Pancreas (tissue), 10 donors: ENCODE measurements at regions not wholly inside any gene's neighbourhood (a gene's known extent, or its start where the extent isn't known, plus 50 kb on each side); places are given as distances from the start of the nearest gene placed in this dataset.

Source experiments
- ATAC-seq, 4 donors: fragments of 200-7000 bp; cut with Tn5 transposase; one replicate each; pipeline versions ENCODE4 v1.8.0 to v1.9.1; 2020; ENCODE audit warnings: mild to moderate bottlenecking in 4 of 4, moderate library complexity in 4 of 4
- DNase-seq, 6 donors: peaks; one replicate each; pipeline ENCODE4 v3.0.0-alpha.2; 2020
- FAIRE-seq: peaks from 2 replicates; lab custom pipeline; 2012; peaks lifted over from hg19 to GRCh38; lab: Jason Lieb, UNC
- H3K27ac ChIP-seq, 4 donors: fragments of 200-600 bp; sonication (generic); 1 replicate in 3 of 4; 2 replicates in 1 of 4; pipeline versions ENCODE4 v1.5.0 to v1.8.0; 2020
- H3K27me3 ChIP-seq, 4 donors: fragments of 200-600 bp; one replicate each; pipeline ENCODE4 v1.8.0; 2021
- H3K36me3 ChIP-seq, 3 donors: fragments of 200-600 bp; sonication (generic) in 1 of 3; one replicate each; pipeline versions ENCODE4 v1.5.0 to v1.8.0; 2020 to 2021
- H3K4me1 ChIP-seq, 3 donors: fragments of 200-600 bp; one replicate each; pipeline ENCODE4 v1.8.0; 2021
- H3K4me3 ChIP-seq, 4 donors: fragments of 200-600 bp; sonication (generic) in 2 of 4; one replicate each; pipeline versions ENCODE4 v1.5.0 to v1.8.0; 2020 to 2021
- H3K9me3 ChIP-seq, 4 donors: fragments of 200-600 bp; one replicate each; pipeline ENCODE4 v1.8.0; 2021
- WGBS, 2 donors: extraction: QIAGEN DNeasy Blood & Tissue Kit; methylation state at CpG; one replicate each; pipeline ENCODE4 v1.1.7; 2013; 5-methylcytosine and 5-hydroxymethylcytosine counted together
- intact Hi-C, 3 donors: fragments of 100-400 bp; cut with DNase I; formaldehyde crosslinking; loops; one replicate each; pipeline versions ENCODE4 v1.11.1 to v1.14.2; 2022
- TF ChIP-seq, protein P1 (sequence below), 4 donors: fragments of 200-600 bp; sonication (generic) in 3 of 4; IDR thresholded peaks; one replicate each; pipeline versions ENCODE4 v1.5.0 to v1.8.0; 2021; ENCODE audit warnings: antibody characterized with exemption in 4 of 4
- donor health status: healthy with polysubstance abuse.
- donor health status: DM: no; HTN: no; CAD: no; lungs with moderate emphysema.
- donor health status: DM: no; HTN: no; CAD: no.
- donor health status: control.
- donor health status: control.
- donor health status: Bipolar disorder and iron deficiency.
- donor health status: DM: yes; HTN: yes; CAD: no.
- donor health status: DM: no; HTN: no; CAD: no.
- donor health status: DM: no; HTN: no; CAD: no.
- donor health status: DM: yes; HTN: yes; CAD: no.

GRCh38 chr3:27905625-27906024, 183.5 kb upstream of the EOMES start:
- Histone ChIP-seq H3K4me3 (no peak overlapping the region), H3K36me3 (no peaks in the 10 kb centered on the region), H3K4me1 (no peaks in the 10 kb centered on the region), H3K27ac (no peak overlapping the region), H3K27me3 (no peaks in the 10 kb centered on the region), H3K9me3 (no peaks in the 10 kb centered on the region)
- no peak for FAIRE-seq
- no peak for ATAC-seq
- WGBS, 2 donors = 91 to 98% methylated on average over 2 of the region's 2 CpGs
- TF ChIP-seq, protein P1, sequence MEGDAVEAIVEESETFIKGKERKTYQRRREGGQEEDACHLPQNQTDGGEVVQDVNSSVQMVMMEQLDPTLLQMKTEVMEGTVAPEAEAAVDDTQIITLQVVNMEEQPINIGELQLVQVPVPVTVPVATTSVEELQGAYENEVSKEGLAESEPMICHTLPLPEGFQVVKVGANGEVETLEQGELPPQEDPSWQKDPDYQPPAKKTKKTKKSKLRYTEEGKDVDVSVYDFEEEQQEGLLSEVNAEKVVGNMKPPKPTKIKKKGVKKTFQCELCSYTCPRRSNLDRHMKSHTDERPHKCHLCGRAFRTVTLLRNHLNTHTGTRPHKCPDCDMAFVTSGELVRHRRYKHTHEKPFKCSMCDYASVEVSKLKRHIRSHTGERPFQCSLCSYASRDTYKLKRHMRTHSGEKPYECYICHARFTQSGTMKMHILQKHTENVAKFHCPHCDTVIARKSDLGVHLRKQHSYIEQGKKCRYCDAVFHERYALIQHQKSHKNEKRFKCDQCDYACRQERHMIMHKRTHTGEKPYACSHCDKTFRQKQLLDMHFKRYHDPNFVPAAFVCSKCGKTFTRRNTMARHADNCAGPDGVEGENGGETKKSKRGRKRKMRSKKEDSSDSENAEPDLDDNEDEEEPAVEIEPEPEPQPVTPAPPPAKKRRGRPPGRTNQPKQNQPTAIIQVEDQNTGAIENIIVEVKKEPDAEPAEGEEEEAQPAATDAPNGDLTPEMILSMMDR (IDR thresholded peaks at IDR 0.05) = no peak
- DNase-seq = no peak
- intact Hi-C loops = no loop called here

- H3K36me3 ChIP-seq = no peaks in the 10 kb centered on the region
- H3K27me3 ChIP-seq = no peaks in the 10 kb centered on the region
- TF ChIP-seq, protein P1 (IDR thresholded peaks at IDR 0.05) = no peak
- no peaks in the 10 kb centered on the region for H3K9me3 ChIP-seq
- peak; percentile 13 for FAIRE-seq
- no peak for ATAC-seq
- intact Hi-C loops = no loop called here
- H3K4me3 ChIP-seq = no peak overlapping the region
- no peak for DNase-seq
- H3K4me1 ChIP-seq = no peaks in the 10 kb centered on the region
- no peak overlapping the region for H3K27ac ChIP-seq
These were observed 185.0 kb upstream of the EOMES start for GRCh38 chr3:27907148-27907547.

- 74 to 79% methylated on average over 4 of the region's 4 CpGs for WGBS, 2 donors
- no peaks in the 10 kb centered on the region for H3K27me3 ChIP-seq
- no peaks in the 10 kb centered on the region for H3K4me1 ChIP-seq
- no peaks in the 10 kb centered on the region for H3K9me3 ChIP-seq
- TF ChIP-seq, protein P1 (IDR thresholded peaks at IDR 0.05) = no peak
- intact Hi-C loops = no loop called here
- no peaks in the 10 kb centered on the region for H3K36me3 ChIP-seq
- no peak overlapping the region for H3K4me3 ChIP-seq
- DNase-seq = no peak
- FAIRE-seq = no peak
- ATAC-seq = no peak
- H3K27ac ChIP-seq = no peak overlapping the region
These were observed 185.8 kb upstream of the EOMES start for GRCh38 chr3:27907929-27908328.

- no peak for ATAC-seq
- Histone ChIP-seq H3K27ac (no peak overlapping the region), H3K36me3 (no peaks in the 10 kb centered on the region), H3K4me1 (no peaks in the 10 kb centered on the region), H3K27me3 (no peaks in the 10 kb centered on the region), H3K4me3 (no peak overlapping the region), H3K9me3 (no peaks in the 10 kb centered on the region)
- WGBS, 2 donors = 67 to 77% methylated on average over 4 of the region's 4 CpGs
- DNase-seq = no peak
- FAIRE-seq = no peak
- intact Hi-C loops = no loop called here
- TF ChIP-seq, protein P1 (IDR thresholded peaks at IDR 0.05) = no peak
These were observed 188.3 kb upstream of the EOMES start for GRCh38 chr3:27910456-27910855.

DNA sequence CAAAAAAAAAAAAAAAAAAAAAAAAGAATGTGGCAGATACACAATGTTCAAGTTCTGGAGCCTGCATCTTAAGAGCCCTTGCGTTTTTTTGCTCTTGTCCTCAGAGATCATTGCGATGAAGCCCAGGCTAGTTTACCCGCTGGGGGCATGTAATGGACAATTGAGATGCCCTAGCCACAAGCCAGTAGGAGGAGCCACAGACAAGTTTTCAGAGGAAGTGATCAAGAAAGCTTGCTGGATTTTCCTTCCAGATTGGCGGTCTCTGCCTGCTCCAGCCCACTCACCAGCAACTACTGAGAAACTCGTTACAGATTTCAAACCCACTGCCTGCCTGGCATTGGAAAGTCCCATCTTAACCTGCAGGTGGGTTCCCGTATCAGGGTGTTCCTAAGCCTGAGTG, 192.1 kb upstream of the EOMES start:
- Histone ChIP-seq H3K27me3 (no peaks in the 10 kb centered on the region), H3K4me3 (no peak overlapping the region), H3K4me1 (no peaks in the 10 kb centered on the region), H3K27ac (no peak overlapping the region), H3K36me3 (no peaks in the 10 kb centered on the region), H3K9me3 (no peaks in the 10 kb centered on the region)
- WGBS, 2 donors = 60 to 71% methylated on average over 6 of the region's 6 CpGs
- intact Hi-C loops = no loop called here
- no peak for FAIRE-seq
- TF ChIP-seq, protein P1 (IDR thresholded peaks at IDR 0.05) = no peak
- no peak for DNase-seq
- ATAC-seq = peak in 1 of 4 donors; percentile 28
